ELF-1 (cell line): ENCODE measurements at regions not wholly inside any gene's neighbourhood (a gene's known extent, or its start where the extent isn't known, plus 50 kb on each side); places are given as distances from the start of the nearest gene placed in this dataset.
"Not testable (repeated sequence)": the region's sequence is repeated elsewhere in the genome, so short reads cannot be mapped to it uniquely, and the experiment has no call there.

Source experiments
- DNase-seq: peaks from one replicate; pipeline ENCODE4 v3.0.0-alpha.2; 2016; ENCODE audit warnings: low read depth, low spot score

DNA sequence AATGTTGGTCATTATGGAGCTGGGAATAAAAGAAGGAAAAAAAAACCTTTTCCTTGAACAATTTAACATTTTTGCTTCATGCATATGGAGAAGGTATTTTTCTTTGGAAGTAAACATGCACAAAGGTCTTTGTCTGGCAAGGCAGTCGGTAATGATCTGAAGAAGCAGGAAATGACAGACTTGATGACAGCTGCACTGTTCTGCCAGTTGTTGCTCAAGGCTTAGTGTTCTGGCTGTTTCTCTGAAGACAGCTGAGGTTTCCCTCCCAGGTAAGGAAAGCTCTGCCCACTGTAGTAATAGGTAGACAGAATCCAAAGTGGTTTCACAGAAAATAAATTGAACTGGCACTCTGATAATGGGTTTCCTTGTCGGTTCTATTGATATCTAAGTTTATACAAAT, 308.4 kb upstream of the GCFC2 start:
- DNase-seq: no peak

DNA sequence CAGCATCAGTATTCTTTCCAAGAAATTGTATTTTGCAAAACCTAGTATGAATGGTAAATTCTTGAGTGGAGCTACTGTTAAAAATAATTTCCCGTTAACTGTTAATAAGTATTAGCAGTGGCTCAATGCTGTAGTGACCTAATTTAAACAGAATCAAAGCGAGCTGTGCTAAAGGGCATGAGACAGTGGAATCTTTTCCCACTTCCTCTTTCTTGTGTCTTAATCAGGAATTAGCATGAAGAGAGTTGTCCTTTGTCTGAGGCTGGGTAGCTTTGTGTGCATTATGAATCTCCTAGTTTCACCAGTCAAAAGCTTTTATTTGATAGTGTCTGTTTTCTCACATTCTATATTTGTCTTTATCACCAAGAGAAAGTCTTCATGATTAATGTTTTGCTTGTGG, 298.8 kb upstream of the GCFC2 start:
- no peak for DNase-seq

DNA sequence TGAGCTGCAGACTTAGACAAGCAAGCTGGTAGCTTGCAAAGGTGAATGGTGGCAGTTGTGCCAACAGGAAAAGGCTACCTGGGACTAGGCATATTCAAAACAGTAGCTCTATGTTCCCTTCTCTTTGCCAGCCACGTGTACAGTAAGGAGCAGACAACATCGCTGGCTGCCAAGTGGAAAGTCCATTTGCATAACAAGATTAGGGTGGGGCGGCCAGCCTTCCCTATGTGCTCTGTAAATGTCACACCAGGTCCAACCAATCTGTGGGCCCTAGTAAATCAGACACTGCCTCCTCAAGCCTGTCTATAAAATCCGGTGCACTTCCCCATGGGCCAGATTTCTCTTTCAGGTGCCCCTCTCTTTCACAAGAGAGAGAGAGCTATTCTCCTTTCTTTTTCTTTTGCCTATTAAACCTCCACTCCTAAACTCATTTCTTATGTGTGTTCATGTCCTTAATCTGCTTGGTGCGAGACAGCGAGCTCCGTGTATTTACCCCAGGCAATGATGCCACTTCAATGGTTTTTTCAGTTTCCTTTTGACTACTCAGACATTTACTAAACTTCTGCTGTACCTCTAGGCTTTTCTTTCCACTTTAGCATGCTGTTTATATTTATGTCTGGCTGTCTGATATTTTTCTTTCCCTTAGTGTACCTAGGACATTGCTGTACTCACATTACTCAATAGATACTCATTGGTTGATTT, 297.4 kb upstream of the GCFC2 start:
- peak; percentile 60 for DNase-seq

DNA sequence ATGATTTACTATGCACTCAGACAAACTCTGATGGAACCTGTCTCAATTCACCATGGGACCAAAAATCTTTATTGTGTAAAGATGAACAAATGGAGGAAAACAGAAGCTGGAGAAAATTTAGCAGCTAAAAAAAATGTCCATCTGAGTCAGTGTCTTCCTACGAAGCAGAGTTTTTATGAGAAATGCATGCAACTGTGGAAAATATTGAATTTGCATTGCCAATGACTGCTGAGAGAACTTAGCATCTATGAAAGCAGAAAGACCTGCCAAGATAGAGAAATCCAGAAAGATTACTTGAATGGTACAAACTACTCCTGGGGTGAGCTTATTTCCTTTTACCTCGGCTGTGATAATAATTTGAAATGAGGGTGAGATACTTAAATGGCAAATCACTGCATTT, 289.7 kb upstream of the GCFC2 start:
- no peak for DNase-seq

DNA sequence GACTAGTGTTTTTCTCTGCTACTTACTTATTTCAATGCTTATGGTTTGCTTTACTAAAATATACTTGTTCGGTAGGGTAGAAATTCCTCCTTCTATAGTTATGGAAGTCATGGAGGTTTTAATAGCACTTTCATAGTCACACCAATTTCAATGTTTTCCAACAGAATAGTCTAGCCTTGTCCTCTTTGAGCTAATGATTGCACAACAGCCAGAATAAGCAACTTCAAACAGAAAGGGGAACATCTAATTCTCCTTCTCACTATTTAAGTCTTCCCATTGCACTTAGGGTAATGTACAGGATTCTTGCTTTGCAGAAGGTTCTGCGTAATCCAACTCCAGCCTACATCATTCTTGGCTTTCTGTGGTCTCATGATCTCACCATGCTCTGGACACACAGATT, 287.7 kb upstream of the GCFC2 start:
- DNase-seq: no peak

DNA sequence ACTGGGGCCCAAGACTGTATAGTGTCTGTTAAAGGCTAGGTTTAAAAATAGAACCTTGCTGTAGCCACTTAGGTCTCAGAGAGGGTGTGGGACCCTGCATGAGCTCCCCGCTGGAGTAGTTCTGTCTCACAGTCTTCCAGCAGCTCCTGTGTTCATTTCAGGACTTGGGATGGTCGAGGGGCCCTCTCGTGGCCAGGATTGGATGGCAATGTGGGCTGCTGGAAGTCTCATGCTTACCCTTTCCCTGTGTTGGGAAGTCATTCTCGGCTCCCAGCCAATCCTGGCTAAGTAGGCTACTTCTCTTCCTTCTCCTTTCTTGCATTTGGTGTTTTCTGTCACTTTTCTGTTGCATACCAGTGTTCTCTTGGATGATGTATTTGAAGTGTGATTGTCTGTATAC, 284.0 kb upstream of the GCFC2 start:
- DNase-seq: peak; percentile 54

DNA sequence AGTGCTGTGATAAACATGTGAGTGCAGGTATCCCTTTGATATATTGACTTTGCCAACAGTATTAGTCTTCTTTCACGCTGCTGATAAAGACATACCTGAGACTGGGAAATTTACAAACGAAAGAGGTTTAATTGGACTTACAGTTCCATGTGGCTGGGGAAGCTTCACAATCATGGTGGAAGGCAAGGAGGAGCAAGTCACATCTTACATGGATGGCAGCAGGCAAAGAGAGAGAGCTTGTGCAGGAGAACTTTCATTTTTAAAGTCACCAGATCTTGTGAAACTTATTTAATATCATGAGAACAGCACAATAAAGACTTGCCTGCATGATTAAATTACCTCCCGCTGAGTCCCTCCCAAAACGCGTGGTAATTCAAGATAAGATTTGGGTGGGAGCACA, 277.9 kb upstream of the GCFC2 start:
- DNase-seq: not testable (repeated sequence)

- DNase-seq: peak; percentile 4
Observed at GRCh38 chr2:75986617-75987016, 275.9 kb upstream of the GCFC2 start.

DNA sequence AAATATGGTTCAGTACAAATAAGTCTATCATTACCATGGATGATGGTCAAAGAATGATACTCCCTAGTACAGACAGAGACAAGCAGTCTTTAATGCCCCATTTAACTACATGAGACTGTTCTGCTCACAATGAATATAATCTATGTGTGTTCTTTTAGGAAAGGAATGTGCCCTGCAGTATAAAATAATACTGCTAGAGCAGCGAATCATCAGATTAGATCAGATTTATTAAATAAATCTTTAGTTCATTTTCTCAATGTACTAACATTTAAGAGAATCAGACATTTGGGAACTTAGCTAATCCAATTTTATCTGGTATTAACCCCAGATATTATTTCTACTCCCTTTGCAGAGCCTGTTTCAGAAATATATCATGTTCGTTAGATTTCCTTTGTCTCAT, 272.0 kb upstream of the GCFC2 start:
- DNase-seq: no peak

- DNase-seq: no peak
Observed at GRCh38 chr2:75964646-75965045, 253.9 kb upstream of the GCFC2 start.

GRCh38 chr2:75960472-75961009, 249.8 kb upstream of the GCFC2 start:
- no peak for DNase-seq

- no peak for DNase-seq
Observed at GRCh38 chr2:75959724-75960471, 249.2 kb upstream of the GCFC2 start.

- DNase-seq: no peak
Observed at GRCh38 chr2:75954761-75955160, 244.0 kb upstream of the GCFC2 start.

DNA sequence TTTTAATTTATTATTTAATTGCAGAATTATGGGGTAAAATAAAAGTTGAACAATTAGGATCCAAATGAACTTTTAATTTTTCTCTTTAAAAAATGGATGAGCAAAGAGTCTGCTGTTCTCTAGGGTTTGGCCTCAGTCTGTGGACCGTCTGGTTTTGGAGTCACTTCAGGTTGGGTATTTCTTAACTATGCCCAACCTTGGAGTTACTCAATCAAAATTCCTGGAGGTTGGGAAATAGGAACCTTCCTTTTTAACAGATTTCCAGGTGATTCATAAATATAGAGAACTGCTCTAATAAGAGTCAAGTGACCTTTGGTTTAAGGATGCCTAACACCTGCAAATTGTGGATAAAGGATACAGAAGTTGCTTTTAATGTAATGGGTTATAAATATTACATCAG, 241.5 kb upstream of the GCFC2 start:
- DNase-seq: no peak

DNA sequence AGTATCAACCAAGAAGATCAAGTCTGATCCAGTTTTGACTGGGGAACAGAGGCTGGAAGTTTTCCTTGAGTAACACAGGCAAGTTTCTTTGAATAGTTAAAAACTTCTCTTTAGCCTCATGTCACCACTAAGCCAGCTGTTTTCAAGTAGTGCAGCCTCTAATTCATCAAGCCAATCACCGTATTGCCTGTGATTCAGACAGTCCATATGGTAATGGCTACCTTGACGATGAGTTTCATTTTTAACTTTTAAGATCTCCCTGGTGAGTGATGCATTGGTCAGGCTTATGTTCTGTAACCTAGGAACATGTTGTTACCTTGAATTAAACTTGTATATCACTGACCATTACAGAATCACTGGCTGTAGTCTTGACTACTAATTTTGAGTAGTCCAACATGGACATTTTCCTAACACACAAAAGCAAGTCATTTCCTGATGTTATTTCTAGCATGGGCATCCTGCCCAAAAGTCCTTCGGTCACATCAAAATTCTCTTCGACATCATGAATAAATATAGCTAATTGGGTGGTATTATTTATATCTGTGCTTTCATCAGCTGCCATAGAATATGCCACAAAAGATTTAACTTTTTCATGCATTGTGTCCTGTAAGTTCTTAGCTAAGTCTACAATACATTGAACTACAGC, 238.8 kb upstream of the GCFC2 start:
- DNase-seq: no peak

DNA sequence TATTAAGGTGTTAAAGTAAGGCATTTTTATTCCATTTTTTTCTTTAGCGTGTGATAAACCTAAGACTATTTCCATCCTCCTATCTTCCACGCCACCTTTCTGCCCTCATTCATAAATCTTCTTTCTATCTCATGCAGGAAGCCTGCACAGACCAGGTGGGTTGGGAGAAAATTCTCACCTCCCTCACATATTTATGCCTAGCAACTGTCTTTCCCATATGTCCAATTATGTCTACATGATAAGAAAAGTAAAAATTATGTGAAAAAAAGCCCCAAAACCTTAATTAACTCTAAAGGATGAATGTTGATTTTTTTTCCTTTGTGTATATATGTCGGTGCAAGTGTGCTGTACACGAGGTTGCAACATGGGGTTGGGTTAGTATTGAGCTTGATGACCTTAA, 225.6 kb upstream of the GCFC2 start:
- DNase-seq: no peak

DNA sequence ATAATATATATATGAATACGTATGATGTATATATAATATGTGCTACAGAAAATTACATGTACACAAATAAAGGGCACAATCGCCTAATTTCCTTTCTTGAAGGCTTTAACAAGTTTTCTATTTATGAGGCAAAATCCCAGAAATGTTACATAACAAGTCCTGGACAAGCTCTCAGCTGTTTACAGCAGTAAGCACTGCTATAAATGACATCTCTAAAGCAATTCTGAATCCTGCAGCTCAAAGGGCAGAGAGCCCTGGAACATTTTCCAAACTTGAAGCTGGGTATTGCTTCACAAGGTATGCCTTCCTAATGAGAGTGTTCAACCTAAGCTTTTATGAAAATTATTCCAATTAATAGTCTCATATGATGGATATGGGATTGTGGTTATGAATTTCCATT, 222.3 kb upstream of the GCFC2 start:
- DNase-seq: no peak

DNA sequence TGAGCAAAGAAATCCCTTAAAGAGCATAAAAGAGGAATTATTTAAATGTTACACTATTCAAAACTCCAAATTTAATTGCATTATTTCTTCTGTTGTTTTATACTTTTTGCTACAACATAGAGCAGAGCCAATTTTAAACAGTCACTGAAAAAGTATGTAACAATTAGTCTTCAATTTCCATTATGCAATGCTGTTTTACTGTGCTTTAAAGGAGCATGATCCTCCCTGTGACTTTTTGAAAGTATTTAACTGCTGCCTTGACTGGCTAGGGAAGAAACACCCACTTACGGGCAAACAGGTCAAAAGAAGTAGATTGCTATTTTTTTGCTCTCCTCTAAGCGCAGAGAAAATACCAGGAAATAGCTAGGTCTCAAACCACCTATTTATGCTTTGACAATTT, 217.4 kb upstream of the GCFC2 start:
- no peak for DNase-seq

DNA sequence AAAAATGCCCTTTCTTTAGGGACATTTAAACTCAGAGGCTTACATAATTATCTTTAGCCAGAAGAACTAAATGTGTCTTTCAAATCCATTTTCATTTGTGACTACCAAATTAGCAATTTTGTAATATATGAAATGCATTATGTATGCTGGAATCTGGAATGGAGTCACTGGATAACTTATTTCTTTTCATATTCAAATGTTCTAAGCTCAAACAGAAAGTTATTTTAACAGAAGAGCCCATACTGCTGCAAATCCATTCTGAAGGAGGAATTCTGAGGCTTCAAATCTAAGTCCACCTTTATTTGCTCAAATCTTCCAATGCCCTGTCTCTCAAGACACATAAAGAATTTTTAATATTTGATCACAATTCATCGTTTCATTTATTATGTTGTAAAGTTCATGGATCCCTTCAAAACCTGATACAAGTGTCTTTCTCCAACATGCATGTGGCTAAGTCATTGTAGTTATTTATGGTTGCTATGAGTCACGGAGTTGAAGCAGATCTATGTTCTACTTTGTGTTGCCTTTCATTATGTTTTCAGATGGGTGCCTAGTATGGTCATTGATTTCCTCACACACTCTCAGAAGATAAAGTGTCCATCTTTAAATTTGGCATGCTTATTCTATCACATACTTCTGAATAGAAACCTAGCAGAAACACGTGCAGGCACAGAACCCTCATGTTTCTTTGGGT, 214.8 kb upstream of the GCFC2 start:
- DNase-seq: no peak

- no peak for DNase-seq
Observed at GRCh38 chr2:75922191-75922590, 211.5 kb upstream of the GCFC2 start.

- DNase-seq: peak; percentile 29
Observed at GRCh38 chr2:75920859-75921551, 210.3 kb upstream of the GCFC2 start.
